ENCODE measurements at regions not wholly inside any gene's neighbourhood (a gene's known extent, or its start where the extent isn't known, plus 50 kb on each side); places are given as distances from the start of the nearest gene placed in this dataset.

DNA sequence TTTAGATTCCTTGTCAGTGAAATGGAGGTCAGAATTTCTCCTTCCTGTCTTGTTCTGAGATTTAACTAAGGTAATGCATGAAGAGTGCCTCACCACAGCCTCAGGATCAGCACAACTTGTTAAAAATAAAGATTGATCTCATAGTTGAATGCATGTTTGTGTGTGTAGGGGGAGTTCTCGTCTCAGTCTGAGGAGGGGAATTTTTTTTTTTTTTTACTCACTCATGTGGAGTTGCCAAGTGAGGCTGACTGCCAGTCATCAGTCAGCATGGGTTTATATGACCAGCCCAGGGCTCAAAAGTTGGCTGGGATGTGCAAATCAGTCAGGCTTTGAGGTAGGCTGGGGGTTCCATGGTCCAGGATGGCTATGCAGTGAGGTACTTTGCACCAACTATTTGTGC, 113.2 kb downstream of the FANCF start:
- TF ChIP-seq POLR2AphosphoS5 (IDR thresholded peaks at IDR 0.05) (no peak), EP300 (conservative IDR thresholded peaks at IDR 0.05; ENCODE audit: poor library complexity, severe bottlenecking) (no peak), RAD21 (conservative IDR thresholded peaks at IDR 0.05) (no peak), TAF1 (IDR thresholded peaks at IDR 0.05; ENCODE audit: low read depth) (no peak)
- TF ChIP-seq, protein P1, sequence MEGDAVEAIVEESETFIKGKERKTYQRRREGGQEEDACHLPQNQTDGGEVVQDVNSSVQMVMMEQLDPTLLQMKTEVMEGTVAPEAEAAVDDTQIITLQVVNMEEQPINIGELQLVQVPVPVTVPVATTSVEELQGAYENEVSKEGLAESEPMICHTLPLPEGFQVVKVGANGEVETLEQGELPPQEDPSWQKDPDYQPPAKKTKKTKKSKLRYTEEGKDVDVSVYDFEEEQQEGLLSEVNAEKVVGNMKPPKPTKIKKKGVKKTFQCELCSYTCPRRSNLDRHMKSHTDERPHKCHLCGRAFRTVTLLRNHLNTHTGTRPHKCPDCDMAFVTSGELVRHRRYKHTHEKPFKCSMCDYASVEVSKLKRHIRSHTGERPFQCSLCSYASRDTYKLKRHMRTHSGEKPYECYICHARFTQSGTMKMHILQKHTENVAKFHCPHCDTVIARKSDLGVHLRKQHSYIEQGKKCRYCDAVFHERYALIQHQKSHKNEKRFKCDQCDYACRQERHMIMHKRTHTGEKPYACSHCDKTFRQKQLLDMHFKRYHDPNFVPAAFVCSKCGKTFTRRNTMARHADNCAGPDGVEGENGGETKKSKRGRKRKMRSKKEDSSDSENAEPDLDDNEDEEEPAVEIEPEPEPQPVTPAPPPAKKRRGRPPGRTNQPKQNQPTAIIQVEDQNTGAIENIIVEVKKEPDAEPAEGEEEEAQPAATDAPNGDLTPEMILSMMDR (IDR thresholded peaks at IDR 0.05; ENCODE audit: poor library complexity, severe bottlenecking) = no peak
- TF ChIP-seq, protein P2, sequence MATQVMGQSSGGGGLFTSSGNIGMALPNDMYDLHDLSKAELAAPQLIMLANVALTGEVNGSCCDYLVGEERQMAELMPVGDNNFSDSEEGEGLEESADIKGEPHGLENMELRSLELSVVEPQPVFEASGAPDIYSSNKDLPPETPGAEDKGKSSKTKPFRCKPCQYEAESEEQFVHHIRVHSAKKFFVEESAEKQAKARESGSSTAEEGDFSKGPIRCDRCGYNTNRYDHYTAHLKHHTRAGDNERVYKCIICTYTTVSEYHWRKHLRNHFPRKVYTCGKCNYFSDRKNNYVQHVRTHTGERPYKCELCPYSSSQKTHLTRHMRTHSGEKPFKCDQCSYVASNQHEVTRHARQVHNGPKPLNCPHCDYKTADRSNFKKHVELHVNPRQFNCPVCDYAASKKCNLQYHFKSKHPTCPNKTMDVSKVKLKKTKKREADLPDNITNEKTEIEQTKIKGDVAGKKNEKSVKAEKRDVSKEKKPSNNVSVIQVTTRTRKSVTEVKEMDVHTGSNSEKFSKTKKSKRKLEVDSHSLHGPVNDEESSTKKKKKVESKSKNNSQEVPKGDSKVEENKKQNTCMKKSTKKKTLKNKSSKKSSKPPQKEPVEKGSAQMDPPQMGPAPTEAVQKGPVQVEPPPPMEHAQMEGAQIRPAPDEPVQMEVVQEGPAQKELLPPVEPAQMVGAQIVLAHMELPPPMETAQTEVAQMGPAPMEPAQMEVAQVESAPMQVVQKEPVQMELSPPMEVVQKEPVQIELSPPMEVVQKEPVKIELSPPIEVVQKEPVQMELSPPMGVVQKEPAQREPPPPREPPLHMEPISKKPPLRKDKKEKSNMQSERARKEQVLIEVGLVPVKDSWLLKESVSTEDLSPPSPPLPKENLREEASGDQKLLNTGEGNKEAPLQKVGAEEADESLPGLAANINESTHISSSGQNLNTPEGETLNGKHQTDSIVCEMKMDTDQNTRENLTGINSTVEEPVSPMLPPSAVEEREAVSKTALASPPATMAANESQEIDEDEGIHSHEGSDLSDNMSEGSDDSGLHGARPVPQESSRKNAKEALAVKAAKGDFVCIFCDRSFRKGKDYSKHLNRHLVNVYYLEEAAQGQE (IDR thresholded peaks at IDR 0.05; ENCODE audit: borderline replicate concordance) = no peak
- Histone ChIP-seq H2AFZ (ENCODE audit: low read depth, low read length) (no peak overlapping the region), H3K9me2 (ENCODE audit: insufficient read depth, low read length) (no peaks in the 10 kb centered on the region), H3F3A (ENCODE audit: insufficient read depth, low read length, poor library complexity, severe bottlenecking) (no peaks in the 10 kb centered on the region), H3K9ac (ENCODE audit: low read length) (no peak overlapping the region), H3K79me2 (replicated peaks; ENCODE audit: insufficient read depth, low read length) (no peaks in the 10 kb centered on the region), H3K4me3 (ENCODE audit: low read length) (no peak overlapping the region), H3K27me3 (ENCODE audit: insufficient read depth, low read depth, low read length) (no peaks in the 10 kb centered on the region), H3K9me3 (ENCODE audit: low read length) (no peaks in the 10 kb centered on the region), H3K36me3 (ENCODE audit: insufficient read depth, low read length) (no peaks in the 10 kb centered on the region), H3K4me2 (ENCODE audit: low read length) (no peak overlapping the region), H3K27ac (ENCODE audit: low read length) (no peak overlapping the region), H4K20me1 (ENCODE audit: insufficient read depth) (no peaks in the 10 kb centered on the region)

DNA sequence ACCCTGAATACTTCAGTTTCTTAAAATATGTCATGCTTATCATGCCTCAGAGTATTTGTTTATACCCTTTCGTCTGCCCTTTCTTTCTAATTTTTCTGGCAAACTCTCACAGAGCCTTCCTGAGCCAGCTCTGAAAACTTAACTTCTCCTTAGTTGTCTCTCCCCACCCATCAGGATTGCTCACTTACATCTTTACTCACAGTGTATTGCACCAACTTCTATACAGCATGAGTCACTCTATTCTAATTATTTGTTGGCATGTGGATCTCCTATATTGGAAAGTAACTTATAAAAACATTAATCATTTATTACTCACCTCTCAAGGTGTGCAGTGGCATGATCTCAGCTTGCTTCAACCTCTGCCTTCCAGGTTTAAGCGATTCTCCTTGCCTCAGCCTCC, 114.9 kb downstream of the FANCF start:
- Histone ChIP-seq H3K9me2 (ENCODE audit: insufficient read depth, low read length) (no peaks in the 10 kb centered on the region), H3K4me2 (ENCODE audit: low read length) (no peak overlapping the region), H3F3A (ENCODE audit: insufficient read depth, low read length, poor library complexity, severe bottlenecking) (no peaks in the 10 kb centered on the region), H3K4me3 (ENCODE audit: low read length) (no peak overlapping the region), H4K20me1 (ENCODE audit: insufficient read depth) (no peaks in the 10 kb centered on the region), H3K9ac (ENCODE audit: low read length) (no peak overlapping the region), H2AFZ (ENCODE audit: low read depth, low read length) (no peak overlapping the region), H3K27ac (ENCODE audit: low read length) (no peak overlapping the region), H3K9me3 (ENCODE audit: low read length) (no peaks in the 10 kb centered on the region), H3K36me3 (ENCODE audit: insufficient read depth, low read length) (no peaks in the 10 kb centered on the region), H3K27me3 (ENCODE audit: insufficient read depth, low read depth, low read length) (no peaks in the 10 kb centered on the region), H3K79me2 (replicated peaks; ENCODE audit: insufficient read depth, low read length) (no peaks in the 10 kb centered on the region)
- no peak for TF ChIP-seq POLR2AphosphoS5 (IDR thresholded peaks at IDR 0.05)
- TF ChIP-seq, protein P1 (IDR thresholded peaks at IDR 0.05; ENCODE audit: poor library complexity, severe bottlenecking) = no peak
- TF ChIP-seq, protein P2 (IDR thresholded peaks at IDR 0.05; ENCODE audit: borderline replicate concordance) = no peak
- no peak for TF ChIP-seq SMC3 (conservative IDR thresholded peaks at IDR 0.05; ENCODE audit: poor library complexity)
- no peak for TF ChIP-seq RAD21 (conservative IDR thresholded peaks at IDR 0.05)
- TF ChIP-seq MXI1 (conservative IDR thresholded peaks at IDR 0.05; ENCODE audit: poor library complexity, severe bottlenecking) = no peak
- TF ChIP-seq EZH2 (IDR thresholded peaks at IDR 0.05; ENCODE audit: borderline replicate concordance, insufficient read depth, low read length, poor library complexity, severe bottlenecking) = no peak

Data from neural cell (in vitro differentiated cells).